Gastroesophageal sphincter (tissue), 3 donors: ENCODE measurements at regions not wholly inside any gene's neighbourhood (a gene's known extent, or its start where the extent isn't known, plus 50 kb on each side); places are given as distances from the start of the nearest gene placed in this dataset.

Experiments
- EP300 ChIP-seq: sonication (generic); formaldehyde crosslinking; IDR thresholded peaks from one replicate; pipeline ENCODE4 v1.6.1; 2017; ENCODE audit warnings: antibody characterized with exemption, mild to moderate bottlenecking
- POLR2A ChIP-seq, 2 donors: fragments of 450-650 bp; IDR thresholded peaks; one replicate each; pipeline ENCODE4 v1.6.1; 2017; ENCODE audit warnings: antibody characterized with exemption in 2 of 2, mild to moderate bottlenecking in 2 of 2, moderate library complexity in 1 of 2
- POLR2AphosphoS5 ChIP-seq: sonication (generic); formaldehyde crosslinking; IDR thresholded peaks from one replicate; pipeline ENCODE4 v1.6.1; 2017; ENCODE audit warnings: antibody characterized with exemption
- TF ChIP-seq, protein P1 (sequence below), 4 experiments: fragments of 200-600 bp in 2 of 4; fragments of 450-650 bp in 2 of 4; sonication (generic) in 1 of 4; IDR thresholded peaks; one replicate each; pipeline ENCODE4 v1.5.1; 2017 to 2019; ENCODE audit warnings: antibody characterized with exemption in 4 of 4, mild to moderate bottlenecking in 2 of 4, moderate library complexity in 2 of 4

DNA sequence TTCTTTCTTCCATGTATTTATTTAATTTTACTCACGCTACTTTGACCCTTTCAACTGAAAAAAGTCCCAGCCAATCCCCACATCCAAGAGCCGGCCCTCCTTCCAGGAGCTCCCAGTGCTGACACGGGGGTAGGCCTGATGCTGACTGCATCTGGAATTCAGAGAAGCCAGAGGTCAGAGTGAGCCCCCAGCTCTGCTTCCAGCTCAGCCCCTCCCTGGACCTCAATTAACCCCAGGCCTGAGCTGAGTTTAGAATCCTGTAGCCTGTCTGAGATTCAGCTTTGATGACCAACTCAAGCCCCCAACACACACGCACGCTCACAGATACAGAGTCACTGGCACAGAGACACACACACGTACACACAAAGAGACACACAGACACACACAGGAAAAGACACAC lies 247.9 kb downstream of the NPHP4 start:
- TF ChIP-seq POLR2A (IDR thresholded peaks at IDR 0.05): no peak
- TF ChIP-seq, protein P1, sequence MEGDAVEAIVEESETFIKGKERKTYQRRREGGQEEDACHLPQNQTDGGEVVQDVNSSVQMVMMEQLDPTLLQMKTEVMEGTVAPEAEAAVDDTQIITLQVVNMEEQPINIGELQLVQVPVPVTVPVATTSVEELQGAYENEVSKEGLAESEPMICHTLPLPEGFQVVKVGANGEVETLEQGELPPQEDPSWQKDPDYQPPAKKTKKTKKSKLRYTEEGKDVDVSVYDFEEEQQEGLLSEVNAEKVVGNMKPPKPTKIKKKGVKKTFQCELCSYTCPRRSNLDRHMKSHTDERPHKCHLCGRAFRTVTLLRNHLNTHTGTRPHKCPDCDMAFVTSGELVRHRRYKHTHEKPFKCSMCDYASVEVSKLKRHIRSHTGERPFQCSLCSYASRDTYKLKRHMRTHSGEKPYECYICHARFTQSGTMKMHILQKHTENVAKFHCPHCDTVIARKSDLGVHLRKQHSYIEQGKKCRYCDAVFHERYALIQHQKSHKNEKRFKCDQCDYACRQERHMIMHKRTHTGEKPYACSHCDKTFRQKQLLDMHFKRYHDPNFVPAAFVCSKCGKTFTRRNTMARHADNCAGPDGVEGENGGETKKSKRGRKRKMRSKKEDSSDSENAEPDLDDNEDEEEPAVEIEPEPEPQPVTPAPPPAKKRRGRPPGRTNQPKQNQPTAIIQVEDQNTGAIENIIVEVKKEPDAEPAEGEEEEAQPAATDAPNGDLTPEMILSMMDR (IDR thresholded peaks at IDR 0.05): no peak
- TF ChIP-seq POLR2AphosphoS5: no peak
- TF ChIP-seq EP300: no peak
